Suprapubic skin (tissue), 4 donors: ENCODE measurements at regions not wholly inside any gene's neighbourhood (a gene's known extent, or its start where the extent isn't known, plus 50 kb on each side); places are given as distances from the start of the nearest gene placed in this dataset.

Experiments
- DNase-seq, 2 donors: peaks; one replicate each; pipeline ENCODE4 v3.0.0-alpha.2; 2019; ENCODE audit warnings: low spot score in 2 of 2
- H3K27ac ChIP-seq: fragments of 200-600 bp; sonication (generic); one replicate; pipeline ENCODE4 v1.5.1; 2019
- H3K27me3 ChIP-seq: fragments of 200-600 bp; sonication (generic); one replicate; pipeline ENCODE4 v1.5.1; 2019
- H3K36me3 ChIP-seq: fragments of 200-600 bp; sonication (generic); one replicate; pipeline ENCODE4 v1.5.1; 2019
- H3K4me1 ChIP-seq: fragments of 200-600 bp; sonication (generic); one replicate; pipeline ENCODE4 v1.5.1; 2019
- H3K4me3 ChIP-seq: fragments of 200-600 bp; sonication (generic); one replicate; pipeline ENCODE4 v1.5.1; 2019; ENCODE audit warnings: mild to moderate bottlenecking
- H3K9me3 ChIP-seq: fragments of 200-600 bp; sonication (generic); one replicate; pipeline ENCODE4 v1.5.1; 2019
- CTCF ChIP-seq, 2 donors: fragments of 200-600 bp in 1 of 2; fragments of 450-650 bp in 1 of 2; sonication (generic) in 1 of 2; IDR thresholded peaks; one replicate each; pipeline ENCODE4 v1.5.1; 2016 to 2019; ENCODE audit warnings: antibody characterized with exemption in 2 of 2, mild to moderate bottlenecking in 1 of 2, moderate library complexity in 1 of 2
- EP300 ChIP-seq: sonication (generic); formaldehyde crosslinking; IDR thresholded peaks from one replicate; pipeline ENCODE4 v1.6.1; 2017; ENCODE audit warnings: antibody characterized with exemption
- POLR2A ChIP-seq, 2 donors: fragments of 450-650 bp; IDR thresholded peaks; one replicate each; pipeline ENCODE4 v1.6.1; 2017; ENCODE audit warnings: antibody characterized with exemption in 2 of 2, mild to moderate bottlenecking in 2 of 2, moderate library complexity in 2 of 2
- POLR2AphosphoS5 ChIP-seq, 3 donors: sonication (generic); formaldehyde crosslinking; IDR thresholded peaks; one replicate each; pipeline ENCODE4 v1.6.1; 2017; ENCODE audit warnings: antibody characterized with exemption in 3 of 3
- WGBS: methylation state at CpG from one replicate; pipeline ENCODE4 v1.1.5; 2018; 5-methylcytosine and 5-hydroxymethylcytosine counted together

- H3K27ac ChIP-seq, result no peak overlapping the region
- no peak for TF ChIP-seq CTCF (IDR thresholded peaks at IDR 0.05)
- no peak for TF ChIP-seq POLR2A (IDR thresholded peaks at IDR 0.05)
- TF ChIP-seq POLR2AphosphoS5 (IDR thresholded peaks at IDR 0.05), result no peak
- TF ChIP-seq EP300, result no peak
- no peaks in the 10 kb centered on the region for H3K9me3 ChIP-seq
- H3K4me1 ChIP-seq, result no peaks in the 10 kb centered on the region
- no peak overlapping the region for H3K4me3 ChIP-seq
- no peak for DNase-seq
- H3K36me3 ChIP-seq, result no peaks in the 10 kb centered on the region
- WGBS, result 88% methylated on average over 2 of the region's 2 CpGs
- H3K27me3 ChIP-seq, result no peaks in the 10 kb centered on the region
Observed at GRCh38 chr9:80012557-80013330, 441.0 kb downstream of the TLE4 start.

- H3K36me3 ChIP-seq, result no peaks in the 10 kb centered on the region
- 87% methylated on average over 3 of the region's 3 CpGs for WGBS
- no peak for DNase-seq
- no peaks in the 10 kb centered on the region for H3K9me3 ChIP-seq
- no peaks in the 10 kb centered on the region for H3K27me3 ChIP-seq
- TF ChIP-seq CTCF (IDR thresholded peaks at IDR 0.05) (no peak), POLR2AphosphoS5 (IDR thresholded peaks at IDR 0.05) (no peak), EP300 (no peak), POLR2A (IDR thresholded peaks at IDR 0.05) (no peak)
- no peak overlapping the region for H3K4me3 ChIP-seq
- H3K4me1 ChIP-seq, result no peaks in the 10 kb centered on the region
- no peak overlapping the region for H3K27ac ChIP-seq
Observed at GRCh38 chr9:80009204-80009603, 437.4 kb downstream of the TLE4 start.

- H3K4me1 ChIP-seq, result no peaks in the 10 kb centered on the region
- H3K27ac ChIP-seq, result no peak overlapping the region
- TF ChIP-seq EP300, result no peak
- no peak for TF ChIP-seq POLR2AphosphoS5 (IDR thresholded peaks at IDR 0.05)
- no peak for TF ChIP-seq CTCF (IDR thresholded peaks at IDR 0.05)
- no peak for TF ChIP-seq POLR2A (IDR thresholded peaks at IDR 0.05)
Observed at GRCh38 chr9:80004714-80005113, 432.9 kb downstream of the TLE4 start.

GRCh38 chr9:79990536-79990935 is 418.8 kb downstream of the TLE4 start:
- no peak overlapping the region for H3K4me3 ChIP-seq
- no peak overlapping the region for H3K27ac ChIP-seq
- no peaks in the 10 kb centered on the region for H3K27me3 ChIP-seq
- 16% methylated on average over 1 of the region's 1 CpG for WGBS
- no peaks in the 10 kb centered on the region for H3K9me3 ChIP-seq
- TF ChIP-seq POLR2A (IDR thresholded peaks at IDR 0.05) (no peak), POLR2AphosphoS5 (IDR thresholded peaks at IDR 0.05) (no peak), EP300 (no peak), CTCF (IDR thresholded peaks at IDR 0.05) (no peak)
- no peak for DNase-seq
- H3K4me1 ChIP-seq, result peaks cover 2% of the 10 kb centered on the region
- H3K36me3 ChIP-seq, result no peaks in the 10 kb centered on the region

More at GRCh38 chr9:80004714-80005113, 432.9 kb downstream of the TLE4 start:
- Histone ChIP-seq H3K36me3 (no peaks in the 10 kb centered on the region), H3K9me3 (no peaks in the 10 kb centered on the region), H3K4me3 (no peak overlapping the region), H3K27me3 (no peaks in the 10 kb centered on the region)
- DNase-seq, result no peak

GRCh38 chr9:79989079-79989478 is 417.3 kb downstream of the TLE4 start:
- WGBS, result 76% methylated on average over 7 of the region's 7 CpGs
- peaks cover 8% of the 10 kb centered on the region for H3K4me1 ChIP-seq
- TF ChIP-seq CTCF (IDR thresholded peaks at IDR 0.05), result no peak
- no peak for TF ChIP-seq POLR2AphosphoS5 (IDR thresholded peaks at IDR 0.05)
- no peak for TF ChIP-seq POLR2A (IDR thresholded peaks at IDR 0.05)
- TF ChIP-seq EP300, result no peak
- H3K9me3 ChIP-seq, result no peaks in the 10 kb centered on the region
- H3K27me3 ChIP-seq, result no peaks in the 10 kb centered on the region
- H3K36me3 ChIP-seq, result no peaks in the 10 kb centered on the region
- no peak for DNase-seq
- H3K27ac ChIP-seq, result no peak overlapping the region
- H3K4me3 ChIP-seq, result no peak overlapping the region
